Transverse colon (tissue), 4 donors: ENCODE measurements at regions not wholly inside any gene's neighbourhood (a gene's known extent, or its start where the extent isn't known, plus 50 kb on each side); places are given as distances from the start of the nearest gene placed in this dataset.

ENCODE experiments used
- CTCF ChIP-seq, 5 experiments: fragments of 200-600 bp in 3 of 5; fragments of 450-650 bp in 2 of 5; sonication (generic) in 3 of 5; IDR thresholded peaks; 1 replicate in 2 of 5; 2 replicates in 3 of 5; pipeline ENCODE4 v1.5.1; 2016 to 2017; ENCODE audit warnings: antibody characterized with exemption in 5 of 5, inconsistent platforms in 3 of 5, mild to moderate bottlenecking in 2 of 5, moderate library complexity in 1 of 5
- EP300 ChIP-seq: sonication (generic); formaldehyde crosslinking; IDR thresholded peaks from one replicate; pipeline ENCODE4 v1.6.1; 2017; ENCODE audit warnings: antibody characterized with exemption, low read depth
- POLR2A ChIP-seq: fragments of 450-650 bp; IDR thresholded peaks from one replicate; pipeline ENCODE4 v1.6.1; 2016; ENCODE audit warnings: antibody characterized with exemption, mild to moderate bottlenecking, moderate library complexity
- POLR2AphosphoS5 ChIP-seq, 3 donors: sonication (generic); formaldehyde crosslinking; IDR thresholded peaks; one replicate each; pipeline ENCODE4 v1.6.1; 2016; ENCODE audit warnings: antibody characterized with exemption in 3 of 3

- TF ChIP-seq CTCF (IDR thresholded peaks at IDR 0.05) (no peak), POLR2A (no peak), POLR2AphosphoS5 (IDR thresholded peaks at IDR 0.05) (no peak), EP300 (no peak)
Measured at GRCh38 chr5:103827976-103828375, 265.4 kb upstream of the NUDT12 start.
